Heart right ventricle (tissue), 16 donors: ENCODE measurements at regions not wholly inside any gene's neighbourhood (a gene's known extent, or its start where the extent isn't known, plus 50 kb on each side); places are given as distances from the start of the nearest gene placed in this dataset.

Experiments used
- ATAC-seq, 8 donors: fragments of 200-7000 bp; cut with Tn5 transposase; one replicate each; pipeline ENCODE4 v1.9.1; 2020; ENCODE audit warnings: mild to moderate bottlenecking in 8 of 8, moderate library complexity in 8 of 8, moderate number of reproducible peaks in 1 of 8
- DNase-seq, 2 donors: peaks; one replicate each; pipeline ENCODE4 v3.0.0-alpha.2; 2020
- H3K27ac ChIP-seq, 10 donors: fragments of 200-600 bp; sonication (generic) in 2 of 10; one replicate each; pipeline versions ENCODE4 v1.5.0 to v1.8.0; 2020 to 2022; ENCODE audit warnings: mild to moderate bottlenecking in 3 of 10
- H3K27me3 ChIP-seq, 7 donors: fragments of 200-600 bp; one replicate each; pipeline ENCODE4 v1.8.0; 2021 to 2022; ENCODE audit warnings: mild to moderate bottlenecking in 2 of 7
- H3K36me3 ChIP-seq, 9 donors: fragments of 200-600 bp; sonication (generic) in 1 of 9; one replicate each; pipeline versions ENCODE4 v1.5.0 to v1.8.0; 2020 to 2022; ENCODE audit warnings: mild to moderate bottlenecking in 2 of 9
- H3K4me1 ChIP-seq, 9 donors: fragments of 200-600 bp; sonication (generic) in 1 of 9; one replicate each; pipeline versions ENCODE4 v1.5.0 to v1.8.0; 2020 to 2022; ENCODE audit warnings: mild to moderate bottlenecking in 4 of 9
- H3K4me3 ChIP-seq, 10 donors: fragments of 200-600 bp; sonication (generic) in 2 of 10; one replicate each; pipeline versions ENCODE4 v1.5.0 to v1.8.0; 2020 to 2022; ENCODE audit warnings: mild to moderate bottlenecking in 7 of 10, moderate library complexity in 2 of 10
- H3K9me3 ChIP-seq, 11 donors: fragments of 200-600 bp in 10 of 11; sonication (generic) in 2 of 11; one replicate each; pipeline versions ENCODE4 v1.5.0 to v1.8.0; 2013 to 2022; ENCODE audit warnings: mild to moderate bottlenecking in 2 of 11, control low read depth in 1 of 11, moderate library complexity in 1 of 11
- CTCF ChIP-seq, 9 donors: fragments of 200-600 bp; sonication (generic) in 2 of 9; IDR thresholded peaks; one replicate each; pipeline versions ENCODE4 v1.5.0 to v1.8.0; 2021 to 2022; ENCODE audit warnings: antibody characterized with exemption in 9 of 9, mild to moderate bottlenecking in 5 of 9, moderate library complexity in 1 of 9
- WGBS, 2 donors: extraction: QIAGEN DNeasy Blood & Tissue Kit; methylation state at CpG; one replicate each; pipeline ENCODE4 v1.1.7; 2013; ENCODE audit warnings: inconsistent platforms in 1 of 2; 5-methylcytosine and 5-hydroxymethylcytosine counted together
- intact Hi-C, 10 donors: fragments of 100-400 bp; cut with DNase I; formaldehyde crosslinking; loops; one replicate each; pipeline versions ENCODE4 v1.11.1 to v1.14.2; 2022
- donor health status: Arrhythmogenic right ventricular cardiomyopathy.
- donor health status: ischemic (EF 13 %, LVEDD 7.1; RV severe dilation, severe dysfunction).
- donor health status: healthy with polysubstance abuse.
- donor health status: DM: no; HTN: yes; CAD: no.
- donor health status: DM: no; HTN: no; CAD: no.
- donor health status: ischemic (EF 25% LVEDD 6.9; RV normal size, moderate dysfunction).
- donor health status: ischemic (EF 25% LVEDD 5.7; RV mildly dilated, moderate dysfunction).
- donor health status: healthy.
- donor health status: DM: yes; HTN: yes; CAD: no.
- donor health status: Ischemic cardiomyopathy.
- donor health status: ischemic (EF 35%, LVEDD 5.7; RV mildly dilated, moderate dysfunction).
- donor health status: nonischemic (EF 11% LVEDD 7.7; RV severe dilation, severe dysfunction).
- donor health status: DM: yes; HTN: yes; CAD: no.
- donor health status: PGD.
- donor health status: ischemic (EF 29% LVEDD 5.4; RV normal size, mild dysfunction).
- donor health status: nonischemic (EF 23%, LVEDD 6.1; RV moderate dilation, normal function).

DNA sequence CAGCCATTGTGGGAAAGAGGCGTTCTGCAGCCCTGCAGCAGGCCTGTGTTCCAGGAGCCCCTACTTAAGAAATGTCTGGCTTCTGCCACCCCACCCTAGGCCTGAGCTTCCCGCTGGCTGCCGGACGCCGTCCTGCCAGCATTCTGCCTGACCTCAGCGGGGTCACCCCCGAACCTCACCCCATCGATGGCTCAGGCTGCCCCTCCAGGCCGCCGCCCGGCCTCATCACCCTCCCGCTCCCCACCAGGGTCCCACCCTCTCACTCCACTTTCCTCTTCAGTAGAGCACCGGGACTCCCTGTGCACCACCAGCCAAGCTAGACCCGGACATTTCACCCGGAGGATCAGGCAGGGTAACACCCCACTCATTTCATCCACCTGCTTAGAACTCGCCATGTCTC, 73.6 kb upstream of the SALL3 start:
- Histone ChIP-seq H3K27me3 (peaks cover 0 to 22% (median 4%) of the 10 kb centered on the region in 7 donors), H3K4me1 (no peaks in the 10 kb centered on the region), H3K9me3 (no peaks in the 10 kb centered on the region), H3K27ac (no peak overlapping the region), H3K4me3 (no peak overlapping the region), H3K36me3 (no peaks in the 10 kb centered on the region)
- WGBS, 2 donors: 87 to 88% methylated on average over 16 of the region's 16 CpGs
- ATAC-seq: no peak
- no peak for TF ChIP-seq CTCF (IDR thresholded peaks at IDR 0.05)
- no peak for DNase-seq
- intact Hi-C loops: no loop called here

- intact Hi-C loops: no loop called here
- H3K4me1 ChIP-seq: no peaks in the 10 kb centered on the region
- no peak overlapping the region for H3K4me3 ChIP-seq
- WGBS, 2 donors: 92% methylated on average over 22 of the region's 22 CpGs
- no peak for TF ChIP-seq CTCF (IDR thresholded peaks at IDR 0.05)
- H3K9me3 ChIP-seq: no peaks in the 10 kb centered on the region
- H3K27ac ChIP-seq: no peak overlapping the region
- peaks cover 0 to 11% (median 9%) of the 10 kb centered on the region in 7 donors for H3K27me3 ChIP-seq
- DNase-seq (no peak), ATAC-seq (no peak)
- H3K36me3 ChIP-seq: no peaks in the 10 kb centered on the region
Measured at GRCh38 chr18:78908462-78909260, 71.0 kb upstream of the SALL3 start.

DNA sequence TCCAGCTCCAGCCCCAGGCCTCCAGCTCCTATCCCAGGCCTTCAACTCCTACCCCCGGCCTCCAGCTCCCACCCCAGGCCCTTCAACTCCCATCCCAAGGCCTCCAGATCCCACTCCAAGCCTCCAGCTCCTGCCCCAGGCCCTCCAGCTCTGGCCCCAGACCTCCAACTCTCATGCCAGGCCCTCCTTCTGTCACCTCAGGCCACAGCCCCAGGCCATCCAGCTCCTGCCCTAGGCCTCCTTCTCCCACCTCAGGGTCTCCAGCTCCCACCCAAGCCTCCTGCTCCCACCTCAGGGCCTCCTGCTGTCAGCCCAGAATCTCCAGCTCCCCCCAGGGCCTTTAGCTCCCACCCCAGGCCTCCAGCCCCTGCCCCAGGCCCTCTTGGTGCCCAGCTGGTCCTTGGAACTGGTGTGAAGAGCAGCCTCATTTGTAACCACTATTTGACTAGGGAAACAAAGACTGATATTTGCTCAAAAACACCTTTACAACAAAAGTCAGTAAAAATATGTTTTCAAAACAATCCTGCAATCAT, 67.8 kb upstream of the SALL3 start:
- WGBS, 2 donors: 36 to 60% methylated on average over 1 of the region's 1 CpG
- Histone ChIP-seq H3K4me3 (no peak overlapping the region), H3K27me3 (peaks cover 0 to 25% (median 5%) of the 10 kb centered on the region in 7 donors), H3K9me3 (no peaks in the 10 kb centered on the region), H3K4me1 (no peaks in the 10 kb centered on the region), H3K36me3 (no peaks in the 10 kb centered on the region), H3K27ac (no peak overlapping the region)
- DNase-seq (no peak), ATAC-seq (no peak)
- intact Hi-C loops: no loop called here
- TF ChIP-seq CTCF (IDR thresholded peaks at IDR 0.05): no peak

DNA sequence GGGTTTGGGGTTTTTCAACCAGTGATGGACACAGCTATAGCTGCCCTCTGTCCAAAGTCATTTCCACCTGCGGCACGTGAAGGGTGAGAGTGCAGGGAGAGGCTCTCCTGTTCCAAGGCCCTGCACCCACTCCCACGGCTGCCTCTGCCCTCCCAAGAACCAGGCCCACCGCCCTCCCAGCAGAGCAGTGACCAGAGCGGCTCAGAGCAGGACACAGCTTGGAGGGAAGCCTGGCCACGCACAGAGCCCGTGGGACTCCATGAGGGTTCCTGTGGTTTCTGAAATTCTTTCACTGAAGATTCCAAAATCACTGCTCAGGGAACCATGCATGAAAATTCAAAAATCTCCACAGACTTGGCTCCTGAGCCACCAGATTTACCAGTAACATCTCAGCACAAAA, 67.3 kb upstream of the SALL3 start:
- no peak overlapping the region for H3K27ac ChIP-seq
- WGBS, 2 donors: 87 to 89% methylated on average over 7 of the region's 7 CpGs
- no peak overlapping the region for H3K4me3 ChIP-seq
- intact Hi-C loops: no loop called here
- TF ChIP-seq CTCF (IDR thresholded peaks at IDR 0.05): no peak
- no peaks in the 10 kb centered on the region for H3K4me1 ChIP-seq
- DNase-seq (no peak), ATAC-seq (no peak)
- peaks cover 0 to 25% (median 5%) of the 10 kb centered on the region in 7 donors for H3K27me3 ChIP-seq
- no peaks in the 10 kb centered on the region for H3K36me3 ChIP-seq
- no peaks in the 10 kb centered on the region for H3K9me3 ChIP-seq
